H9 (cell line): ENCODE measurements at regions not wholly inside any gene's neighbourhood (a gene's known extent, or its start where the extent isn't known, plus 50 kb on each side); places are given as distances from the start of the nearest gene placed in this dataset.
"Not testable (repeated sequence)": the region's sequence is repeated elsewhere in the genome, so short reads cannot be mapped to it uniquely, and the experiment has no call there.

Experiments used
- DNase-seq: peaks from one replicate; pipeline ENCODE4 v3.0.0-alpha.2; 2017
- H2AFZ ChIP-seq: one replicate; pipeline ENCODE4 v1.6.1; 2013; ENCODE audit warnings: mild to moderate bottlenecking, low read length, control low read depth, moderate library complexity
- H2AK5ac ChIP-seq: 2 replicates; pipeline ENCODE4 v1.6.1; 2013; ENCODE audit warnings: low read length, control low read depth, mixed read lengths; ENCODE audit not compliant: insufficient read length
- H2BK120ac ChIP-seq: one replicate; pipeline ENCODE4 v1.6.1; 2013; ENCODE audit warnings: low read depth, mild to moderate bottlenecking, low read length, control low read depth, inconsistent platforms; ENCODE audit not compliant: poor library complexity, severe bottlenecking
- H2BK12ac ChIP-seq: 2 replicates; pipeline ENCODE4 v1.6.1; 2013; ENCODE audit warnings: low read length, control low read depth, mixed read lengths, low read depth; ENCODE audit not compliant: insufficient read length
- H2BK15ac ChIP-seq: 2 replicates; pipeline ENCODE4 v1.6.1; 2013; ENCODE audit warnings: low read depth, low read length, control low read depth
- H2BK20ac ChIP-seq: one replicate; pipeline ENCODE4 v1.6.1; 2013; ENCODE audit warnings: low read depth, mild to moderate bottlenecking, low read length, control low read depth, inconsistent platforms; ENCODE audit not compliant: poor library complexity, severe bottlenecking
- H2BK5ac ChIP-seq: 2 replicates; pipeline ENCODE4 v1.6.1; 2013; ENCODE audit warnings: low read length, control low read depth, mixed read lengths; ENCODE audit not compliant: insufficient read length
- H3K14ac ChIP-seq: 2 replicates; pipeline ENCODE4 v1.6.1; 2013; ENCODE audit warnings: low read length, control low read depth; ENCODE audit not compliant: insufficient read depth
- H3K18ac ChIP-seq: 2 replicates; pipeline ENCODE4 v1.6.1; 2013; ENCODE audit warnings: low read depth, mild to moderate bottlenecking, mixed read lengths, low read length, control low read depth; ENCODE audit not compliant: insufficient read length
- H3K23ac ChIP-seq: 2 replicates; pipeline ENCODE4 v1.6.1; 2013; ENCODE audit warnings: low read length, control low read depth, mixed read lengths, low read depth; ENCODE audit not compliant: insufficient read length
- H3K23me2 ChIP-seq: 2 replicates; pipeline ENCODE4 v1.6.1; 2013; ENCODE audit warnings: low read depth, mild to moderate bottlenecking, mixed read lengths, low read length, control low read depth; ENCODE audit not compliant: insufficient read length, poor library complexity, severe bottlenecking
- H3K27ac ChIP-seq: 2 replicates; pipeline ENCODE4 v1.5.1; 2013; ENCODE audit warnings: low read length, control low read depth, mixed read lengths, low read depth; ENCODE audit not compliant: insufficient read length
- H3K27me3 ChIP-seq: 2 replicates; pipeline ENCODE4 v1.6.1; 2013; ENCODE audit warnings: low read length, control low read depth, inconsistent platforms; ENCODE audit not compliant: insufficient read depth
- H3K4ac ChIP-seq: 2 replicates; pipeline ENCODE4 v1.6.1; 2013; ENCODE audit warnings: low read depth, mild to moderate bottlenecking, control low read depth, inconsistent platforms, low read length, moderate library complexity
- H3K4me1 ChIP-seq: 2 replicates; pipeline ENCODE4 v1.6.1; 2013; ENCODE audit warnings: low read length, control low read depth, inconsistent platforms; ENCODE audit not compliant: insufficient read depth
- H3K4me2 ChIP-seq: 2 replicates; pipeline ENCODE4 v1.6.1; 2013; ENCODE audit warnings: low read length, control low read depth, mixed read lengths; ENCODE audit not compliant: insufficient read length, insufficient read depth
- H3K56ac ChIP-seq: 2 replicates; pipeline ENCODE4 v1.6.1; 2013; ENCODE audit warnings: low read depth, mild to moderate bottlenecking, mixed read lengths, low read length, control low read depth; ENCODE audit not compliant: insufficient read length
- H3K79me1 ChIP-seq: 2 replicates; pipeline ENCODE4 v1.6.1; 2013; ENCODE audit warnings: low read depth, mild to moderate bottlenecking, moderate library complexity, low read length, control low read depth, inconsistent platforms; ENCODE audit not compliant: insufficient read depth, poor library complexity, severe bottlenecking
- H3K79me2 ChIP-seq: 2 replicates; pipeline ENCODE4 v1.6.1; 2013; ENCODE audit warnings: low read length, control low read depth, inconsistent platforms; ENCODE audit not compliant: insufficient read depth
- H3K9ac ChIP-seq: 2 replicates; pipeline ENCODE4 v1.6.1; 2013; ENCODE audit warnings: low read length, control low read depth, mixed read lengths; ENCODE audit not compliant: insufficient read length; ENCODE audit errors: extremely low read depth
- H3K9me3 ChIP-seq: one replicate; pipeline ENCODE4 v1.6.1; 2013; ENCODE audit warnings: low read depth, low read length, inconsistent platforms; ENCODE audit not compliant: control insufficient read depth
- H3T11ph ChIP-seq: one replicate; pipeline ENCODE4 v1.6.1; 2013; ENCODE audit warnings: mild to moderate bottlenecking, low read length, control low read depth, inconsistent platforms
- H4K20me1 ChIP-seq: one replicate; pipeline ENCODE4 v1.6.1; 2013; ENCODE audit not compliant: control insufficient read depth, insufficient read length, insufficient read depth
- H4K5ac ChIP-seq: 2 replicates; pipeline ENCODE4 v1.6.1; 2013; ENCODE audit warnings: low read depth, mild to moderate bottlenecking, mixed read lengths, low read length, control low read depth; ENCODE audit not compliant: insufficient read length
- H4K8ac ChIP-seq: replicated peaks from 2 replicates; pipeline ENCODE4 v1.6.1; 2013; ENCODE audit warnings: low read length, control low read depth, mixed read lengths, low read depth; ENCODE audit not compliant: insufficient read length
- H4K91ac ChIP-seq: 2 replicates; pipeline ENCODE4 v1.6.1; 2013; ENCODE audit warnings: low read depth, mild to moderate bottlenecking, moderate library complexity, mixed read lengths, low read length, control low read depth; ENCODE audit not compliant: insufficient read length
- H3K27ac Mint-ChIP-seq, 3 experiments: 2 replicates in 2 of 3; 3 replicates in 1 of 3; pipeline ENCODE4 v1.8.0; 2020 to 2021; ENCODE audit warnings: mixed read lengths in 3 of 3, mild to moderate bottlenecking in 1 of 3, moderate library complexity in 1 of 3
- H3K27me3 Mint-ChIP-seq: 2 replicates; pipeline ENCODE4 v1.8.0; 2021; ENCODE audit warnings: low read depth, mild to moderate bottlenecking, moderate library complexity, mixed read lengths
- H3K36me3 Mint-ChIP-seq, 3 experiments: 2 replicates in 2 of 3; 3 replicates in 1 of 3; pipeline ENCODE4 v1.8.0; 2020 to 2021; ENCODE audit warnings: low read depth in 3 of 3, mixed read lengths in 3 of 3; ENCODE audit not compliant: insufficient read depth in 1 of 3
- H3K4me1 Mint-ChIP-seq, 2 experiments: 2 replicates each; pipeline ENCODE4 v1.8.0; 2020; ENCODE audit warnings: mixed read lengths in 2 of 2
- H3K4me3 Mint-ChIP-seq, 2 experiments: 2 replicates in 1 of 2; 3 replicates in 1 of 2; pipeline ENCODE4 v1.8.0; 2020 to 2021; ENCODE audit warnings: mild to moderate bottlenecking in 2 of 2, mixed read lengths in 2 of 2, moderate library complexity in 1 of 2
- H3K9me3 Mint-ChIP-seq, 2 experiments: 2 replicates in 1 of 2; 3 replicates in 1 of 2; pipeline ENCODE4 v1.8.0; 2020; ENCODE audit warnings: mild to moderate bottlenecking in 2 of 2, mixed read lengths in 2 of 2, moderate library complexity in 1 of 2
- WGBS: extraction: QIAGEN DNeasy Blood & Tissue Kit; methylation state at CpG from one replicate; pipeline ENCODE4 v1.1.7; 2013; ENCODE audit warnings: missing lambda C conversion rate, low lambda C conversion rate, mixed read lengths; ENCODE audit not compliant: insufficient read length; ENCODE audit errors: extremely low coverage; 5-methylcytosine and 5-hydroxymethylcytosine counted together

DNA sequence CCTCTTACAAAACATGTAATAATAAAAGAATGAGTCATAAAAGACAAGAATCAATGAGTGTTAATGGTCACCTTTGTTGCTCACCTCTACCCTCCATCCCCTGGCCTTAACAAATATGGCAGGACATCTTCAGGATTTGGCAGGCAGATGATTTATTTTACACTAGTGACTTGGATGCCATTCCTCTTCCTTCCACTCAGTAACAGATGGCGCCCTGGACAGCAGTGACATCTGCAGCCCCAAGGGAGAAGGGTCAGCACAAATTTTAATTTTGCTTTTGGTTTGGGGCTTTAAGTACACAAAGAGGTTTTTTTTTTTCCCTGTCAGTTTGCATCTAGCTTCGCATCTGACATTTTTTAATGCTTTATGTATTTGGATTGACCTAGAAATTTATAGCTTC, 188.9 kb downstream of the ZNF92 start:
- H4K91ac ChIP-seq, H2BK20ac ChIP-seq, H3K27me3 ChIP-seq, H4K5ac ChIP-seq, H2BK15ac ChIP-seq, H4K20me1 ChIP-seq, H3K56ac ChIP-seq, H3K79me1 ChIP-seq, H3K9me3 Mint-ChIP-seq, H2BK5ac ChIP-seq, H3K4me2 ChIP-seq, H2AK5ac ChIP-seq, H3K4me3 Mint-ChIP-seq, H3K18ac ChIP-seq, DNase-seq, H3K36me3 Mint-ChIP-seq, H3T11ph ChIP-seq, H3K23ac ChIP-seq, H2BK120ac ChIP-seq, H3K79me2 ChIP-seq, H3K27me3 Mint-ChIP-seq, H3K9me3 ChIP-seq, H3K4ac ChIP-seq, H3K23me2 ChIP-seq, H2BK12ac ChIP-seq, H4K8ac ChIP-seq, H3K9ac ChIP-seq, H2AFZ ChIP-seq, H3K4me1 ChIP-seq, H3K4me1 Mint-ChIP-seq, H3K14ac ChIP-seq, H3K27ac Mint-ChIP-seq, H3K27ac ChIP-seq: not testable (repeated sequence)
- WGBS = no CpG with 5 or more reads among the region's 2 CpGs

DNA sequence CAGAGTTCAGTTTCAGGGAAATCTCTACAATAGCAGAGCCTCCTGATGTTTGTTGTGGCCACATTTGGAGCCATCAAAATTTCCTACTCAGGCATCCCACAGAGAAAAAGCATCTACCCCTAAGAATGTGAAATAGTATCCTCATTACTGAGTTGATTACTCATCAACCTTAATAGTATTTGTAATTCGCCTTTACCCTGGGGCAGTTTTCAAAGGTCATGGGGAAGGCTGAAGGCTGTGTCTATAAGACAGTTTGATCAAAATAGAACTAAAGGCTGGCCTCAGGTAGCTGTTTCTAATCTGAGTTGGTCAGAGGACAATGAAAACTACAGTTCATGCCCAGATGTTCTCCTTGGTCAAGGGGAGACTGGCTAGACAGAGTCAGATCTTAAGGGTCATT, 189.7 kb downstream of the ZNF92 start:
- not testable (repeated sequence) for H3K14ac ChIP-seq, H3K27me3 Mint-ChIP-seq, H3K4ac ChIP-seq, H4K20me1 ChIP-seq, H3T11ph ChIP-seq, H2AK5ac ChIP-seq, H3K9ac ChIP-seq, H3K56ac ChIP-seq, H3K4me3 Mint-ChIP-seq, H3K23me2 ChIP-seq, H2BK120ac ChIP-seq, H2BK12ac ChIP-seq, H3K36me3 Mint-ChIP-seq, H3K4me1 ChIP-seq, H3K23ac ChIP-seq, H4K8ac ChIP-seq, H3K18ac ChIP-seq, H3K4me2 ChIP-seq, H3K4me1 Mint-ChIP-seq, DNase-seq, H3K27me3 ChIP-seq, H3K9me3 Mint-ChIP-seq, H3K79me2 ChIP-seq, H2BK20ac ChIP-seq, H3K27ac Mint-ChIP-seq, H2BK15ac ChIP-seq, H4K5ac ChIP-seq, H3K9me3 ChIP-seq, H3K79me1 ChIP-seq, H2BK5ac ChIP-seq, H4K91ac ChIP-seq, H3K27ac ChIP-seq, H2AFZ ChIP-seq
- no CpG with 5 or more reads among the region's 1 CpG for WGBS

DNA sequence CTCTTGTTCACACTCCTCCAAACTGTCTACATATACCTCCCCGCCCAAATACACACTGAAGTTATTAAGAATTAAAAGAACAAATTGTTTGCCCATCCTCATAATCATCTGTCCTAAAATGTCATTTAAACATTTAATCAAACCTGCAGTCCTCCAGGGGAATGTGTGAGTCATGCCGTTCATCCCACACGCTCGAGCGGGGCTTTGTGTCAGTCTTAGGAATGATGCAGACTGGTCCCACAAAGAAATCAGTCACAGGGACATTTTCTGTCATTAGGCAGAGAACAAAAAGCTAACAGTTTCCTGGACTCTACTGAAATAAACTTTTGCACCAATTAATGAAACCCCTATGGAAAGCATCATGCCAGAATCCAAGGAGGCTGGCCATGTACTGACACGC, 194.6 kb downstream of the ZNF92 start:
- H3K27ac Mint-ChIP-seq, H2AFZ ChIP-seq, H2BK15ac ChIP-seq, H3K56ac ChIP-seq, H4K5ac ChIP-seq, H3K9me3 Mint-ChIP-seq, H3K9ac ChIP-seq, H3K79me2 ChIP-seq, H3T11ph ChIP-seq, H3K18ac ChIP-seq, H3K4me1 ChIP-seq, H3K27me3 Mint-ChIP-seq, H3K14ac ChIP-seq, H2AK5ac ChIP-seq, H2BK120ac ChIP-seq, DNase-seq, H4K8ac ChIP-seq, H4K91ac ChIP-seq, H3K27me3 ChIP-seq, H4K20me1 ChIP-seq, H3K27ac ChIP-seq, H3K9me3 ChIP-seq, H3K36me3 Mint-ChIP-seq, H3K79me1 ChIP-seq, H2BK5ac ChIP-seq, H3K4me1 Mint-ChIP-seq, H3K4ac ChIP-seq, H3K4me2 ChIP-seq, H3K23me2 ChIP-seq, H3K23ac ChIP-seq, H3K4me3 Mint-ChIP-seq, H2BK20ac ChIP-seq, H2BK12ac ChIP-seq: not testable (repeated sequence)
- no CpG with 5 or more reads among the region's 6 CpGs for WGBS
